Type B pancreatic cell (in vitro differentiated cells): ENCODE measurements at regions not wholly inside any gene's neighbourhood (a gene's known extent, or its start where the extent isn't known, plus 50 kb on each side); places are given as distances from the start of the nearest gene placed in this dataset.

ENCODE experiments used
- DNase-seq: peaks from one replicate; pipeline ENCODE4 v3.0.0; 2021; ENCODE audit warnings: mixed read lengths; ENCODE audit not compliant: unreplicated experiment; ENCODE audit errors: extremely low spot score
- H3K27ac Mint-ChIP-seq: 2 replicates; pipeline ENCODE4 v1.8.0; 2021; ENCODE audit warnings: mild to moderate bottlenecking, mixed read lengths
- H3K27me3 Mint-ChIP-seq: 2 replicates; pipeline ENCODE4 v1.8.0; 2021; ENCODE audit warnings: mixed read lengths
- H3K36me3 Mint-ChIP-seq: 2 replicates; pipeline ENCODE4 v1.8.0; 2021; ENCODE audit warnings: mixed read lengths
- H3K4me1 Mint-ChIP-seq: one replicate; pipeline ENCODE4 v1.8.0; 2021; ENCODE audit warnings: mixed read lengths; ENCODE audit not compliant: unreplicated experiment
- H3K4me3 Mint-ChIP-seq: 2 replicates; pipeline ENCODE4 v1.8.0; 2021; ENCODE audit warnings: mild to moderate bottlenecking, mixed read lengths
- H3K9me3 Mint-ChIP-seq: 2 replicates; pipeline ENCODE4 v1.8.0; 2021; ENCODE audit warnings: mixed read lengths
- TF ChIP-seq, protein P1 (sequence below): fragments of 200-600 bp; sonication (generic); conservative IDR thresholded peaks from 2 replicates; pipeline ENCODE4 v1.5.0; 2021; ENCODE audit warnings: antibody characterized with exemption, mild to moderate bottlenecking

DNA sequence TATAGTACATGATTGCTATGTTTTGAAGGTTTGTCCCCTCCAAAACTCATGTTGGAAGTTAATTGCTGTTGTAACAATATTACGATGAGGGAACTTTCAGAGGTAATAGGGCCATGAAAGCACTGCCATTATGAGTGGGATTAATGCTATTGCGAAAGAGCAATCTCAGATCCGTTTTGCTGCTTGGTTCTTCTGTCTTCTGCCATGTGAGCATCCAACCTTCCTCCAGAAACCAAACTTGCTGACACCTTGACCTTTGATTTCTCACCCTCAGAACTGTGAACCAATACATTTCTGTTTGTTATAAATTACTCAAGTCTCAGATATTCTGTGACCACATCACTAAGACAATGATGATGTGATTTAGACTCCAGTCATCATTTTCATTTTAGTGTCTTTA, 2590.9 kb downstream of the PCDH9 start:
- Mint-ChIP-seq H3K27me3 (no peaks in the 10 kb centered on the region), H3K36me3 (no peaks in the 10 kb centered on the region), H3K4me3 (no peak overlapping the region), H3K9me3 (peaks cover 8% of the 10 kb centered on the region), H3K4me1 (peaks cover 1% of the 10 kb centered on the region), H3K27ac (no peak overlapping the region)
- DNase-seq, result no peak
- TF ChIP-seq, protein P1, sequence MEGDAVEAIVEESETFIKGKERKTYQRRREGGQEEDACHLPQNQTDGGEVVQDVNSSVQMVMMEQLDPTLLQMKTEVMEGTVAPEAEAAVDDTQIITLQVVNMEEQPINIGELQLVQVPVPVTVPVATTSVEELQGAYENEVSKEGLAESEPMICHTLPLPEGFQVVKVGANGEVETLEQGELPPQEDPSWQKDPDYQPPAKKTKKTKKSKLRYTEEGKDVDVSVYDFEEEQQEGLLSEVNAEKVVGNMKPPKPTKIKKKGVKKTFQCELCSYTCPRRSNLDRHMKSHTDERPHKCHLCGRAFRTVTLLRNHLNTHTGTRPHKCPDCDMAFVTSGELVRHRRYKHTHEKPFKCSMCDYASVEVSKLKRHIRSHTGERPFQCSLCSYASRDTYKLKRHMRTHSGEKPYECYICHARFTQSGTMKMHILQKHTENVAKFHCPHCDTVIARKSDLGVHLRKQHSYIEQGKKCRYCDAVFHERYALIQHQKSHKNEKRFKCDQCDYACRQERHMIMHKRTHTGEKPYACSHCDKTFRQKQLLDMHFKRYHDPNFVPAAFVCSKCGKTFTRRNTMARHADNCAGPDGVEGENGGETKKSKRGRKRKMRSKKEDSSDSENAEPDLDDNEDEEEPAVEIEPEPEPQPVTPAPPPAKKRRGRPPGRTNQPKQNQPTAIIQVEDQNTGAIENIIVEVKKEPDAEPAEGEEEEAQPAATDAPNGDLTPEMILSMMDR, result no peak

DNA sequence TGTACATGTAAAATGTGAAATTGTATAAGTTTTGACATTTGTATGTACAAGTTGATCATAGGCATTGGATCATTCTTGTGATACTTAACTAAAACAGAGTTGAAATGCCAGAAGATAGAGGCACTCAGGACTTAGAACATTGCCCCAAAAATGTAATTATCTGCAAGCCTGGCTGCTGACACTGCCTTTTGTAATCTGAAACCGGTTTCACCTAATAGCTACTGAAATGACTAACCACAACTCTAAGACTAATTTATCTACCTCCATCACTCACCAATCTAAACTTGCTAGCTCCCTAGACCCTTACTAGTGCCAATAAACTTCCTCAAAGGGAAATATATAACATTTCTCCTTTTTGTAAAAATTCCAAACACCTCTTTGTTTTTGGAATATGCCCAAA, 2596.2 kb downstream of the PCDH9 start:
- Mint-ChIP-seq H3K27me3 (no peaks in the 10 kb centered on the region), H3K4me3 (no peak overlapping the region), H3K4me1 (no peaks in the 10 kb centered on the region), H3K27ac (no peak overlapping the region), H3K9me3 (no peaks in the 10 kb centered on the region), H3K36me3 (no peaks in the 10 kb centered on the region)
- no peak for DNase-seq
- TF ChIP-seq, protein P1, result no peak

DNA sequence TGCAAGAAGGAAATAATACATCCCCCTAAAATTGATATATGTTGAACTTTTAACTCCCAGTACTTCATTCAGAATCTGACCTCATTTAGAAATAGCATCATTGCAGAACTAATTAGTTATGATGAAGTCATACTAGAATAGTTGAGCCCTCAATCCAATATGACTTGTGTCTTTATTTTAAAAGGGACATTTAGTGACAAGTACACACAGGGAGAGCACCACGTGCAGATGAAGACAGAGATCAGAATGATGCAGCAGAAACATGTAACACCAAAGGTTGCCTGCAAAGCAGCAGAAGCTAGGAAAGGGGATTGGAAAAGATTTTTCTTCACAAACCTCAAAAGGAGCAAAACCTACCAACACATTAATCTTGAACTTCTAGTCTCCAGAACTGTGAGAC, 2602.5 kb downstream of the PCDH9 start:
- Mint-ChIP-seq H3K27ac (no peak overlapping the region), H3K27me3 (no peaks in the 10 kb centered on the region), H3K36me3 (no peaks in the 10 kb centered on the region), H3K4me3 (no peak overlapping the region), H3K9me3 (no peaks in the 10 kb centered on the region), H3K4me1 (no peaks in the 10 kb centered on the region)
- DNase-seq, result no peak
- TF ChIP-seq, protein P1, result no peak

DNA sequence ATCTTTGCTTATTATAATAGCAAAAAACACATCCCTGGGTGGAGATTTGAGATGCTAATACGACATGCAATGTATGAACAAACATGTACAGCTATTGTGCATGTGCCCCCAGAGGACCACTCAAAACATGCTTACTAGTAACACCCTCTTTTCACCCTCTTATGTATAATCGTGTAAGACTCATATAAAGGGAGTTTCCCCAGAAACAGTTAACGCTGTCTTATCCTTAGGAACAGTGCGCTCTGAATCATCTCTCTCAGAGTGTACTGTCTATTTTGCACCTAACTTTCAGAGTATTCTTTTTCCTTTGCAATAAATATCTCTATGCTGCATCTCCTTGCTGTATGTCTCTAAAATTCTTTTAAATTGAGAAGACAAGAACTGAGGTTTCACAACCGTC, 2604.0 kb downstream of the PCDH9 start:
- DNase-seq, result no peak
- no peak overlapping the region for H3K4me3 Mint-ChIP-seq
- TF ChIP-seq, protein P1, result no peak
- no peak overlapping the region for H3K27ac Mint-ChIP-seq
- H3K36me3 Mint-ChIP-seq, result no peaks in the 10 kb centered on the region
- H3K9me3 Mint-ChIP-seq, result no peaks in the 10 kb centered on the region
- H3K4me1 Mint-ChIP-seq, result no peaks in the 10 kb centered on the region
- no peaks in the 10 kb centered on the region for H3K27me3 Mint-ChIP-seq

DNA sequence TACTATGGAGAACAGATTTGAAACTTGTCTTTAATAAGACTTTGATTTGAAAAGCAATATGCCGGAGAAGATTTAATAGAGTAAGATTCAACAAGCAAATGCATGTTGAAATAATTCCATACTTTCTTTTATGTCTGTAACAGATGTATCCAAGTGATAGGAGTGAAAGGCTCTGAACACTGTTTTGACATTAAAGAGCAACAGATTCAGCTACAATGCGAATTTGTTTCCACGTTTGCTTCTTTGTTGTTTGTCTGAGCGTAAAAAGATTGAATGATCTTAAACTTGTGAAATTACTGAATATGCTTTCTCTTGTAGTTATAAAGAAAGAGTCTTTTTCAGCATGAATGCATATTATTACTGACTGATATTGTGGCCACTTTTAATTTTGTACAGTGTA, 2612.9 kb downstream of the PCDH9 start:
- no peak overlapping the region for H3K27ac Mint-ChIP-seq
- peaks cover 6% of the 10 kb centered on the region for H3K9me3 Mint-ChIP-seq
- H3K4me3 Mint-ChIP-seq, result no peak overlapping the region

DNA sequence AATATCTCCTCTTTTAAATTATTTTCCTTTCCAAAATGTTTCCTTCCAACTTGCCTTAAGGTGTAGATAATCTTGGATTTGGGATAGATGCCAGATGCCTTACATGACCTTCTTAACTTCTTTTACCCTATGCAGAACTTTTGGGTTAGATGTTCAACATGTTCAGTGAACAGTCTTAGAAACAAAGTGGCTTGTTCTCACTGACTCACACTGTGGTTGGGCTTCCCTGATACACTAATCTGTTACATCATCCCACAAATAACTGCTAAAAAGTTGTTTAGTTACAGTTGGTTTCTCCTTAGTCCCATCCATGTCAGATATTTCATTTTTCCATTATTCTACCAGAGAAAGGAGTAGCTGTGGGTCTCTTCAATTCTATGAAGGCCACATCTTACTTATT, 2638.2 kb downstream of the PCDH9 start:
- H3K9me3 Mint-ChIP-seq, result no peaks in the 10 kb centered on the region
- TF ChIP-seq, protein P1, result no peak
- no peak overlapping the region for H3K4me3 Mint-ChIP-seq
- no peaks in the 10 kb centered on the region for H3K4me1 Mint-ChIP-seq
- no peaks in the 10 kb centered on the region for H3K36me3 Mint-ChIP-seq
- H3K27me3 Mint-ChIP-seq, result no peaks in the 10 kb centered on the region
- DNase-seq, result no peak
- no peak overlapping the region for H3K27ac Mint-ChIP-seq

More for the DNA sequence above, 2612.9 kb downstream of the PCDH9 start:
- H3K27me3 Mint-ChIP-seq, result no peaks in the 10 kb centered on the region
- no peak for DNase-seq
- H3K36me3 Mint-ChIP-seq, result no peaks in the 10 kb centered on the region
- TF ChIP-seq, protein P1, result no peak
- H3K4me1 Mint-ChIP-seq, result no peaks in the 10 kb centered on the region
